CD4-positive, CD25-positive, alpha-beta regulatory T cell (primary cell): ENCODE measurements at regions not wholly inside any gene's neighbourhood (a gene's known extent, or its start where the extent isn't known, plus 50 kb on each side); places are given as distances from the start of the nearest gene placed in this dataset.

Source experiments
- ATAC-seq, 2 donors: fragments of 150-1000 bp; cut with Tn5 transposase; one replicate each; pipeline ENCODE4 v1.10.0; 2021; ENCODE audit warnings: low read depth in 2 of 2, moderate number of reproducible peaks in 2 of 2, moderate library complexity in 1 of 2
- DNase-seq, 3 donors: peaks; one replicate each; pipeline versions ENCODE4 v3.0.0 to v3.0.0-alpha.2; 2012 to 2022; ENCODE audit warnings: mixed read lengths in 1 of 3
- H3K27ac ChIP-seq: one replicate; pipeline ENCODE4 v1.7.0; 2013; ENCODE audit warnings: mild to moderate bottlenecking, low read length; ENCODE audit not compliant: insufficient read depth, poor library complexity, severe bottlenecking
- H3K27me3 ChIP-seq: one replicate; pipeline ENCODE4 v1.7.0; 2013; ENCODE audit warnings: low read length; ENCODE audit not compliant: control insufficient read depth, insufficient read depth
- H3K36me3 ChIP-seq: one replicate; pipeline ENCODE4 v1.7.0; 2013; ENCODE audit warnings: mild to moderate bottlenecking, low read length, moderate library complexity; ENCODE audit not compliant: control insufficient read depth, insufficient read depth
- H3K4me1 ChIP-seq: 2 replicates; pipeline ENCODE4 v1.7.0; 2013; ENCODE audit warnings: mild to moderate bottlenecking, low read length; ENCODE audit not compliant: insufficient read depth, control insufficient read depth, poor library complexity, severe bottlenecking
- H3K4me3 ChIP-seq: one replicate; pipeline ENCODE4 v1.7.0; 2013; ENCODE audit warnings: low read depth, mild to moderate bottlenecking, low read length, moderate library complexity
- H3K9me3 ChIP-seq, 2 experiments: 1 replicate in 1 of 2; 2 replicates in 1 of 2; pipeline ENCODE4 v1.7.0; 2013; ENCODE audit warnings: low read length in 2 of 2, mild to moderate bottlenecking in 1 of 2, moderate library complexity in 1 of 2; ENCODE audit not compliant: control insufficient read depth in 2 of 2
- H3K27ac Mint-ChIP-seq, 3 donors: one replicate each; pipeline ENCODE4 v1.8.0; 2020 to 2022; ENCODE audit warnings: mild to moderate bottlenecking in 3 of 3, mixed read lengths in 3 of 3, moderate library complexity in 2 of 3
- H3K27me3 Mint-ChIP-seq: one replicate; pipeline ENCODE4 v1.8.0; 2022; ENCODE audit warnings: mild to moderate bottlenecking, mixed read lengths
- H3K36me3 Mint-ChIP-seq: one replicate; pipeline ENCODE4 v1.8.0; 2020; ENCODE audit warnings: mixed read lengths
- H3K4me1 Mint-ChIP-seq, 4 donors: one replicate each; pipeline ENCODE4 v1.8.0; 2020 to 2022; ENCODE audit warnings: mixed read lengths in 4 of 4, mild to moderate bottlenecking in 1 of 4
- H3K4me3 Mint-ChIP-seq, 4 donors: one replicate each; pipeline ENCODE4 v1.8.0; 2020 to 2022; ENCODE audit warnings: mild to moderate bottlenecking in 4 of 4, mixed read lengths in 4 of 4, moderate library complexity in 3 of 4
- H3K9me3 Mint-ChIP-seq, 7 donors: one replicate each; pipeline ENCODE4 v1.8.0; 2020 to 2022; ENCODE audit warnings: mixed read lengths in 7 of 7, mild to moderate bottlenecking in 3 of 7, moderate library complexity in 2 of 7

DNA sequence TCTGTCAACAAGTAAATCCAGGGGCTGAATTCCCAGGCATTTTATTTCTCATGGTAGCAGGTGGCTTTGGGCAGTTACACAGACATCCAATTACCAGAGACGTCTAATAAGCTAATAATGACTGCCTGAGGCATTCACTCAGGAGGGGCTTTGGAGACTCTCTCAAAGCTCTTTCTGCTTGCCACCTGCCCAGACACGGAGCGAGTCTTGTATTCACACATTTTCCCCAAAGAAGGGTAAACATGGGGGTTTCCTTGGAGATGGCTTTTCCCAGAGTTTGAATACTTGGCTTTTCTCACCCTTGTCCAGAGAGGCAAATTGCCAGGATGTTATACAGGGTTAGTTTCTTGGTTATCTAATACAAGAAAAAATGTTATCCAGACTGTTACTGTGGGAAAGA lies 132.6 kb downstream of the DIPK2A start:
- Histone ChIP-seq H3K27me3 (peaks cover 3% of the 10 kb centered on the region), H3K9me3 (no peaks in the 10 kb centered on the region), H3K4me3 (no peak overlapping the region), H3K4me1 (no peaks in the 10 kb centered on the region), H3K36me3 (no peaks in the 10 kb centered on the region), H3K27ac (no peak overlapping the region)
- Mint-ChIP-seq H3K4me3 (no peak overlapping the region), H3K36me3 (no peaks in the 10 kb centered on the region), H3K9me3 (no peaks in the 10 kb centered on the region), H3K27me3 (peaks cover 7% of the 10 kb centered on the region), H3K27ac (no peak overlapping the region), H3K4me1 (no peaks in the 10 kb centered on the region)
- ATAC-seq (no peak), DNase-seq (no peak)

DNA sequence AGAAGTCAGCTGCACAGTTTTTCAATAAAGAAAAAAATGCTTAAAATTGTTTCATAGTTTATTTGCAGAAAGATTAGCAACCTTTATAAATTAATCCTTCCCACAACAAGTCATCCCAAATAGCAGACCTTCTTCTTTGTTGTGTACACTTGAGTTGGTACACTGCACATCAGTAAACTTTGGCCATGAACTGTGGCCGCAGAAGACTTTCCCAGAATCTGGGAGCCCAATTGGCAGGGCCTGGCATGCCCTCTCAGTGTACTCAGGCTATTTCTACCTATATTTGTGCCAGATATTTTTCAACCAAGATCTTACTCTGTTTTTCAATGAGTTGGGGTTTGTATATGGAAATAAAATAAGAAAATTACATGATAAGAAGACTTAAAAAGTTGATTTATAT lies 133.1 kb downstream of the DIPK2A start:
- DNase-seq: no peak
- H3K36me3 ChIP-seq: no peaks in the 10 kb centered on the region
- no peaks in the 10 kb centered on the region for H3K4me1 Mint-ChIP-seq

DNA sequence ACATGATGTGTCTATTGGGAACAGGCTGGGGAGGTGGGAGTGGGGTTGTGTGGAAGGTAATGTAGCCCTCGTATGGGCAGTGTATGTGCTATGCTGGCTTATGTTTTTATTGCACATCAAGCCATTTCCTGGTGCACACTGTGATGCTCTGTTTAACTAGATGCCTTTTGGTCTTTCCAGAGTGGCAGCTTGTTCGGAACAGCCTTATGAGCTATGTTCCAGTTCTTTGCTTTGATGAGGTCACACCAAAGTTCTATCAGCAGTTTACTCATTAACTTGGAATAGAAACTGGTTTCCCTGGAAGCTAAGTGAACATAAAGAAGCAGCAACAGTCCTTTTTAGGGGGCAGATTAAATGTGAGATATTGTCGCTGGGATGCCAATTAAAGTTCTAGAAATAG lies 133.9 kb downstream of the DIPK2A start:
- no peaks in the 10 kb centered on the region for H3K36me3 Mint-ChIP-seq
- peaks cover 0 to 4% (median 0%) of the 10 kb centered on the region in 4 donors for H3K4me1 Mint-ChIP-seq
- H3K4me3 Mint-ChIP-seq: no peak overlapping the region
- H3K27ac ChIP-seq: no peak overlapping the region
- H3K27me3 Mint-ChIP-seq: peaks cover 7% of the 10 kb centered on the region
- H3K27me3 ChIP-seq: peaks cover 3% of the 10 kb centered on the region
- no peaks in the 10 kb centered on the region for H3K36me3 ChIP-seq
- H3K27ac Mint-ChIP-seq: no peak overlapping the region
- H3K9me3 Mint-ChIP-seq: no peaks in the 10 kb centered on the region
- DNase-seq: no peak
- no peaks in the 10 kb centered on the region for H3K9me3 ChIP-seq
- no peak overlapping the region for H3K4me3 ChIP-seq
- ATAC-seq: no peak
- no peaks in the 10 kb centered on the region for H3K4me1 ChIP-seq

More for the DNA sequence above, 133.1 kb downstream of the DIPK2A start:
- Histone ChIP-seq H3K4me1 (no peaks in the 10 kb centered on the region), H3K27me3 (peaks cover 3% of the 10 kb centered on the region), H3K9me3 (no peaks in the 10 kb centered on the region), H3K27ac (no peak overlapping the region), H3K4me3 (no peak overlapping the region)
- no peaks in the 10 kb centered on the region for H3K9me3 Mint-ChIP-seq
- no peak overlapping the region for H3K27ac Mint-ChIP-seq
- peaks cover 7% of the 10 kb centered on the region for H3K27me3 Mint-ChIP-seq
- ATAC-seq: no peak
- no peak overlapping the region for H3K4me3 Mint-ChIP-seq
- H3K36me3 Mint-ChIP-seq: no peaks in the 10 kb centered on the region

DNA sequence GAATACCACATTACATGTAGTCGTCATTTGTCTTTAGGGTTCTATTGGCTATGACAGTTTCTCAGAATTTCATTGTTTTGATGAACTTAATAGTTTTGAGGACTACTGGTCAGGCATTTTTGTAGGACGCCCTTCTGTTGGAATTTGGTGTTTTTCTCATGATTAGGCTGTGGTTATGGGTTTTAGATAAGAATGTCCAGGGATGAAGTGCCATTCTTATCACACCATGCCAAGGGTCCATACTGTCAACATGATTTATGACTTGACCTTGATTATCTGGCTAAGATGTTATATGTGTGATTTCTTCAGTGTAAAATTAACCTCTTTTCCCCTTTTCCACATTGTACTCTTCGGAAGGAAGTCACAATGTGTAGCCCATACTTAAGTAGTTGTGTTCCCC lies 135.3 kb downstream of the DIPK2A start:
- no peaks in the 10 kb centered on the region for H3K36me3 Mint-ChIP-seq
- peaks cover 0 to 4% (median 0%) of the 10 kb centered on the region in 4 donors for H3K4me1 Mint-ChIP-seq
- H3K4me3 ChIP-seq: no peak overlapping the region
- peaks cover 3% of the 10 kb centered on the region for H3K27me3 ChIP-seq
- no peaks in the 10 kb centered on the region for H3K9me3 ChIP-seq
- no peak overlapping the region for H3K27ac Mint-ChIP-seq
- peaks cover 7% of the 10 kb centered on the region for H3K27me3 Mint-ChIP-seq
- no peak overlapping the region for H3K4me3 Mint-ChIP-seq
- no peak for DNase-seq
- H3K4me1 ChIP-seq: no peaks in the 10 kb centered on the region
- no peaks in the 10 kb centered on the region for H3K9me3 Mint-ChIP-seq
- no peaks in the 10 kb centered on the region for H3K36me3 ChIP-seq
- H3K27ac ChIP-seq: no peak overlapping the region
- ATAC-seq: no peak

DNA sequence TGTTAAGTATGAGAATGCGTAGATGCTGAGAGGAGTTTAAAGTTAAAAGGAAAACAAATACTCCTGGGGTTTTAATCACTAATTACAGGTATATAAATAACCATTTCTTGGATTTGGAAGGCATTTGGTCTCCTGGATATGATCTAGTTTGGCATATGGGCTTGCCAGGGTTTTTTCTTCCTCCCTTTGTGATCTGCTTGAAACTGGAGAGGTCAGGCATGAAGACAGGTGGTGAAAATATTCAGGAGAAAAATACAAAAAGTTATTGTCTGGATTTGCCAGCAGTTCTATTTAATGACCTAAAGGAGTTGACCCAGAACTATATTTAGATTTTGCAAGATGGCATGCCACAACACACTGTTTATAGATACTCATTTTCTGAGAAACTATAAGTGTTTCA lies 136.3 kb downstream of the DIPK2A start:
- Mint-ChIP-seq H3K27ac (no peak overlapping the region), H3K9me3 (peaks cover 0 to 3% (median 0%) of the 10 kb centered on the region in 7 donors), H3K4me3 (no peak overlapping the region), H3K36me3 (no peaks in the 10 kb centered on the region), H3K4me1 (peaks cover 0 to 4% (median 0%) of the 10 kb centered on the region in 4 donors), H3K27me3 (peaks cover 11% of the 10 kb centered on the region)
- no peaks in the 10 kb centered on the region for H3K4me1 ChIP-seq
- no peak overlapping the region for H3K4me3 ChIP-seq
- H3K27me3 ChIP-seq: peaks cover 3% of the 10 kb centered on the region
- no peaks in the 10 kb centered on the region for H3K9me3 ChIP-seq
- no peak for DNase-seq
- ATAC-seq: no peak
- no peaks in the 10 kb centered on the region for H3K36me3 ChIP-seq
- no peak overlapping the region for H3K27ac ChIP-seq

DNA sequence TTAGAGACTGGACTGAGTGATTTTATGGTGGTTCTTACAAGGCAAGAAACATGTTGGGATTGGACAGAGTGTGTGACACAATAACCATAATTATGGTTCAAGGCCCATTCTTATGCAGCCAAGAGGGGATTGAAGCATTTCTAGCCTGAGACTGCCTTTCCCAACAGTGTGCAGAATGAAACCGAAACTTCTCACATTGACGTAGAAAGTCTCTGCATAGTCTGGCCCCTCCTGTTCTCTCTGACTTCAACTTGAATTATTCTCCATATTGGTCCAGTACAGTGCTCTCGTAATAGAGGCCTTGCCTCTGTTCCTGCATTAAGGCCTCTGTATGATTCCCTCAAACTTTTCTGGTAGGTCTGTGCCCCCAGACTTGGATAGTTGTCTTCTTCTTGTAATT lies 138.3 kb downstream of the DIPK2A start:
- Mint-ChIP-seq H3K36me3 (no peaks in the 10 kb centered on the region), H3K4me3 (no peak overlapping the region), H3K27me3 (peaks cover 8% of the 10 kb centered on the region), H3K4me1 (peaks cover 0 to 4% (median 0%) of the 10 kb centered on the region in 4 donors), H3K9me3 (peaks cover 0 to 3% (median 0%) of the 10 kb centered on the region in 7 donors), H3K27ac (no peak overlapping the region)
- Histone ChIP-seq H3K9me3 (no peaks in the 10 kb centered on the region), H3K27ac (no peak overlapping the region), H3K4me3 (no peak overlapping the region), H3K4me1 (no peaks in the 10 kb centered on the region), H3K27me3 (no peaks in the 10 kb centered on the region), H3K36me3 (no peaks in the 10 kb centered on the region)
- ATAC-seq (no peak), DNase-seq (peak in 1 of 3 donors; percentile 3)

DNA sequence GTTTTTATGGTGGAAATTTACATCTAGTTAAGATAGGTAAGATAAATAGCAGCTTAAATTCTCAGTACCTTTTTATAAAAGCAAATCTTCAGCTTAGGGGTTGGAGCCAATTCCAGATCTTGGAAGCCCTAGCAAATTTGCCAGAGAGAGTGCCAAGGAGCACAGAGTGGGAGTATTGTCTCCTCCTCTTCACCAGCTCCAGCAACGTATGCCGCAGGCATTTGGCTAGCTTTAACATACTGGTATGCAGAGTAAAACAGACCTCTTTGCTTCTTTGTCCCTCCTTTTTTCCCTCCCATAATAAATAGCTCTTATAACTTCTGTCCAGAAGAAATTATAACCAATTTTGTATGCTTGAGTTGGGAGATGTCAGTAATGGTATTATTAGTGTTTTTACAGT lies 140.4 kb downstream of the DIPK2A start:
- Mint-ChIP-seq H3K9me3 (peaks cover 0 to 4% (median 0%) of the 10 kb centered on the region in 7 donors), H3K4me1 (peaks cover 0 to 4% (median 0%) of the 10 kb centered on the region in 4 donors)

DNA sequence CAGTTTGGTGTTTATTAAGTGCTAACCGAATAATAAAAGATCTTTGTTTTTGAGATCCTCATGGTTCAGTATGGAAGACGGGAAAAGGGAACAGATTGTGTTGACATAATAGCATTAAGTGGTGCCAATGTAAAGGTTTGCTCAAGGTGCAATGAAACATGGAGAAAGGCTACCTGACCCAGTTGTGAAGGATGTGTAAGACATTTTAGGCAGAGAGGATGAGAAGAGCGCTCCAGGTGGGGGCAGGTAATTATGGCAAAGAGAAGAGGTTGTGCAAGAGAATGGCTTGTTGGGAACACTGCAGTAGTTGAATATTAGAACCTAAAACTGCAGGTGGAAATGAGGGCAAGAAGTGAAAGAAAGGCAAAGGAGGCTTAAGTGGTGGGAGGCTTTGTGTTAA lies 140.8 kb downstream of the DIPK2A start:
- ATAC-seq: no peak
- H3K27ac Mint-ChIP-seq: no peak overlapping the region
- peaks cover 4% of the 10 kb centered on the region for H3K27me3 Mint-ChIP-seq
- Histone ChIP-seq H3K9me3 (no peaks in the 10 kb centered on the region), H3K4me1 (no peaks in the 10 kb centered on the region), H3K27me3 (no peaks in the 10 kb centered on the region), H3K4me3 (no peak overlapping the region), H3K36me3 (no peaks in the 10 kb centered on the region), H3K27ac (no peak overlapping the region)
- peaks cover 0 to 4% (median 0%) of the 10 kb centered on the region in 4 donors for H3K4me1 Mint-ChIP-seq
- no peaks in the 10 kb centered on the region for H3K36me3 Mint-ChIP-seq
- peaks cover 0 to 4% (median 0%) of the 10 kb centered on the region in 7 donors for H3K9me3 Mint-ChIP-seq
- H3K4me3 Mint-ChIP-seq: peak overlapping the region in 1 of 4 donors; percentile 58
- no peak for DNase-seq

More for the DNA sequence above, 140.4 kb downstream of the DIPK2A start:
- Mint-ChIP-seq H3K36me3 (no peaks in the 10 kb centered on the region), H3K27me3 (peaks cover 6% of the 10 kb centered on the region), H3K27ac (no peak overlapping the region), H3K4me3 (no peak overlapping the region)
- no peak for ATAC-seq
- no peaks in the 10 kb centered on the region for H3K9me3 ChIP-seq
- DNase-seq: no peak
- H3K4me3 ChIP-seq: no peak overlapping the region
- no peak overlapping the region for H3K27ac ChIP-seq
- no peaks in the 10 kb centered on the region for H3K36me3 ChIP-seq
- no peaks in the 10 kb centered on the region for H3K4me1 ChIP-seq
- H3K27me3 ChIP-seq: no peaks in the 10 kb centered on the region
